CD4-positive, alpha-beta T cell (primary cell): ENCODE measurements at regions not wholly inside any gene's neighbourhood (a gene's known extent, or its start where the extent isn't known, plus 50 kb on each side); places are given as distances from the start of the nearest gene placed in this dataset.

Experiments used
- ATAC-seq: fragments of 200-7000 bp; cut with Tn5 transposase; one replicate; pipeline ENCODE4 v1.10.0; 2022; ENCODE audit warnings: mild to moderate bottlenecking; ENCODE audit not compliant: poor library complexity
- CTCF ChIA-PET: fragments of 350-600 bp; sonication (Branson Sonifier 250); formaldehyde crosslinking; loops from one replicate; lab custom pipeline; 2021; ENCODE audit warnings: antibody characterized with exemption, inconsistent platforms; lab: Charles Lee
- POLR2A ChIA-PET: fragments of 350-600 bp; sonication (Branson Sonifier 250); formaldehyde crosslinking; loops from one replicate; lab custom pipeline; 2021; ENCODE audit warnings: antibody characterized with exemption, inconsistent platforms; lab: Charles Lee
- DNase-seq, 14 experiments: peaks; one replicate each; pipeline ENCODE4 v3.0.0-alpha.2; 2013 to 2020; ENCODE audit warnings: mixed read lengths in 2 of 14
- H3K27ac ChIP-seq, 2 donors: one replicate each; pipeline versions ENCODE4 v1.5.1 to v1.7.0; 2013; ENCODE audit warnings: low read length in 2 of 2, low read depth in 1 of 2, mild to moderate bottlenecking in 1 of 2
- H3K27me3 ChIP-seq, 2 experiments: 1 replicate in 1 of 2; 2 replicates in 1 of 2; pipeline versions ENCODE4 v1.6.1 to v1.7.0; 2013; ENCODE audit warnings: low read length in 2 of 2, control low read depth in 1 of 2, mild to moderate bottlenecking in 1 of 2, moderate library complexity in 1 of 2; ENCODE audit not compliant: insufficient read depth in 2 of 2, control insufficient read depth in 1 of 2
- H3K36me3 ChIP-seq: one replicate; pipeline ENCODE4 v1.6.1; 2013; ENCODE audit warnings: low read length, control low read depth; ENCODE audit not compliant: insufficient read depth
- H3K4me1 ChIP-seq: one replicate; pipeline ENCODE4 v1.6.1; 2013; ENCODE audit warnings: low read length, control low read depth; ENCODE audit not compliant: insufficient read depth
- H3K4me3 ChIP-seq: one replicate; pipeline ENCODE4 v1.5.1; 2013; ENCODE audit warnings: mild to moderate bottlenecking, low read length, moderate library complexity
- H3K9me3 ChIP-seq, 2 experiments: 1 replicate in 1 of 2; 2 replicates in 1 of 2; pipeline versions ENCODE4 v1.6.1 to v1.7.0; 2013; ENCODE audit warnings: low read length in 2 of 2, mild to moderate bottlenecking in 2 of 2, control low read depth in 1 of 2, moderate library complexity in 1 of 2; ENCODE audit not compliant: control insufficient read depth in 1 of 2, insufficient read depth in 1 of 2
- H3K27ac Mint-ChIP-seq: one replicate; pipeline ENCODE4 v1.8.0; 2020; ENCODE audit warnings: mixed read lengths
- H3K27me3 Mint-ChIP-seq: one replicate; pipeline ENCODE4 v1.8.0; 2021; ENCODE audit warnings: mixed read lengths
- H3K36me3 Mint-ChIP-seq: one replicate; pipeline ENCODE4 v1.8.0; 2021; ENCODE audit warnings: low read depth, mixed read lengths
- H3K4me1 Mint-ChIP-seq: one replicate; pipeline ENCODE4 v1.8.0; 2021; ENCODE audit warnings: low read depth, mixed read lengths
- H3K4me3 Mint-ChIP-seq: one replicate; pipeline ENCODE4 v1.8.0; 2020; ENCODE audit warnings: mild to moderate bottlenecking, mixed read lengths
- H3K9me3 Mint-ChIP-seq: one replicate; pipeline ENCODE4 v1.8.0; 2020; ENCODE audit warnings: mixed read lengths
- intact Hi-C, 2 experiments: fragments of 100-400 bp; cut with DNase I in 1 of 2; cut with micrococcal nuclease in 1 of 2; formaldehyde crosslinking; loops; one replicate each; pipeline versions ENCODE4 v1.15.1 to v1.9.0; 2023 to 2025; cut with DNase I, micrococcal nuclease
- TF ChIP-seq, protein P1 (sequence below): fragments of 200-600 bp; IDR thresholded peaks from one replicate; pipeline ENCODE4 v1.8.0; 2022; ENCODE audit warnings: antibody characterized with exemption, mild to moderate bottlenecking

DNA sequence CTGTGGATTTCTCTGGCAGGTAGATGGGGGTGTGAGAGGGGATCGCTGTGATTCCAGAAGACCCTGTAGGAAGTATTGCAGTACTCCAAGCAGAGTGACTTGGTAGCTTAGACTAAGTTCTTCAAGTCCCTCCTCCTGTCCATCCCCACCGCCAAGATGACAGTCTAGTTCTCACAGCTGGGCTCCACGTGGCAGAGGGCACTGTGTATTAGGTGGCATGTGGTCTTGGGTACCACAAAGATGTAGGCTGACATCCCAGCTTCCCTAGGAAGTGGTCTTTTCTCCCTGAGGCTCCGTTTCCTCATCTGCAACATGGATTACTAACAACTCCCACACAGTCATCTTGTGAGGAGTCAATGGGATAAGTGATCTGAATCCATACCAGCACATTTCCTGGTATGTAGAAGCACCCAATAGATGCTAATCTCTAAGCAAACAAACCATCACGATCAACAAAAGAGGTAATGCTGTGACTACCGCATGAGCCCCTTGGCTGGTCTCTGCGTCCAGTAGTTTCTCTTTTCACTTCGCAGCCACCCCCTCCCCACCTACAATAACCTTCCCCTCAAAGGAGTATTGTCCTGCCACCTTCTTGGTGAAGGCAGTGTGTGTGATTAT lies 349.1 kb upstream of the EEF2KMT start:
- ChIA-PET POLR2A (no interaction called here), CTCF (no interaction called here)
- no peak for DNase-seq
- H3K27me3 ChIP-seq, result peaks cover 5 to 6% of the 10 kb centered on the region in 2 experiments
- H3K9me3 ChIP-seq, result peaks cover 0 to 17% of the 10 kb centered on the region in 2 experiments
- TF ChIP-seq, protein P1, sequence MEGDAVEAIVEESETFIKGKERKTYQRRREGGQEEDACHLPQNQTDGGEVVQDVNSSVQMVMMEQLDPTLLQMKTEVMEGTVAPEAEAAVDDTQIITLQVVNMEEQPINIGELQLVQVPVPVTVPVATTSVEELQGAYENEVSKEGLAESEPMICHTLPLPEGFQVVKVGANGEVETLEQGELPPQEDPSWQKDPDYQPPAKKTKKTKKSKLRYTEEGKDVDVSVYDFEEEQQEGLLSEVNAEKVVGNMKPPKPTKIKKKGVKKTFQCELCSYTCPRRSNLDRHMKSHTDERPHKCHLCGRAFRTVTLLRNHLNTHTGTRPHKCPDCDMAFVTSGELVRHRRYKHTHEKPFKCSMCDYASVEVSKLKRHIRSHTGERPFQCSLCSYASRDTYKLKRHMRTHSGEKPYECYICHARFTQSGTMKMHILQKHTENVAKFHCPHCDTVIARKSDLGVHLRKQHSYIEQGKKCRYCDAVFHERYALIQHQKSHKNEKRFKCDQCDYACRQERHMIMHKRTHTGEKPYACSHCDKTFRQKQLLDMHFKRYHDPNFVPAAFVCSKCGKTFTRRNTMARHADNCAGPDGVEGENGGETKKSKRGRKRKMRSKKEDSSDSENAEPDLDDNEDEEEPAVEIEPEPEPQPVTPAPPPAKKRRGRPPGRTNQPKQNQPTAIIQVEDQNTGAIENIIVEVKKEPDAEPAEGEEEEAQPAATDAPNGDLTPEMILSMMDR, result no peak
- H3K36me3 ChIP-seq, result no peaks in the 10 kb centered on the region
- H3K4me1 Mint-ChIP-seq, result no peaks in the 10 kb centered on the region
- no peak overlapping the region for H3K4me3 ChIP-seq
- H3K36me3 Mint-ChIP-seq, result no peaks in the 10 kb centered on the region
- H3K27me3 Mint-ChIP-seq, result peaks cover 10% of the 10 kb centered on the region
- H3K4me3 Mint-ChIP-seq, result no peak overlapping the region
- H3K9me3 Mint-ChIP-seq, result peaks cover 2% of the 10 kb centered on the region
- intact Hi-C loops, result no loop called here
- ATAC-seq, result no peak
- H3K4me1 ChIP-seq, result no peaks in the 10 kb centered on the region
- H3K27ac ChIP-seq, result no peak overlapping the region
- no peak overlapping the region for H3K27ac Mint-ChIP-seq

DNA sequence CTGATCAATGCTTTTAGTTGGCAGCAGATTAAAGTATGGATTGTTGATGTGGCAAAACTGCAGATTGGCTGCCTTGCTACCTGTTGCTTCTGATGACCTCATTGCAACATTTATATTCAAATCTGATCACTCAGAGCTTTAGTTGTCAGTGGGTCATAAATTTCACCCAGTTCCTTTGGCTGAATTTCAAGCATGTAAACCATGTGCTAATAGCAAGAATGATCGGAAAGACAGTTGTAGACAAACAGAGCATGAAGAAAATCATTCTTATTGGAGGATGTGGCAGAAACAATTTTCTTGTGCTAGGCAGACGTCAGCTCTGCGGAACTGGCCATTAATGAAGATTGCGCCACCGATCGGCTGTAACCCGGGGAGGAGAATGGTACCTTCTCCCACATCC lies 346.6 kb upstream of the EEF2KMT start:
- peaks cover 2% of the 10 kb centered on the region for H3K9me3 Mint-ChIP-seq
- CTCF ChIA-PET, result no interaction called here
- no peaks in the 10 kb centered on the region for H3K27me3 ChIP-seq
- no peak for DNase-seq
- H3K27ac Mint-ChIP-seq, result no peak overlapping the region
- TF ChIP-seq, protein P1, result no peak
- H3K27ac ChIP-seq, result no peak overlapping the region
- no peak for ATAC-seq
- no peak overlapping the region for H3K4me3 ChIP-seq
- peaks cover 10% of the 10 kb centered on the region for H3K27me3 Mint-ChIP-seq
- peaks cover 0 to 11% of the 10 kb centered on the region in 2 experiments for H3K9me3 ChIP-seq
- POLR2A ChIA-PET, result no interaction called here
- no peaks in the 10 kb centered on the region for H3K4me1 Mint-ChIP-seq
- no peak overlapping the region for H3K4me3 Mint-ChIP-seq
- no peaks in the 10 kb centered on the region for H3K36me3 Mint-ChIP-seq
- H3K36me3 ChIP-seq, result no peaks in the 10 kb centered on the region
- H3K4me1 ChIP-seq, result no peaks in the 10 kb centered on the region
- intact Hi-C loops, result no loop called here

DNA sequence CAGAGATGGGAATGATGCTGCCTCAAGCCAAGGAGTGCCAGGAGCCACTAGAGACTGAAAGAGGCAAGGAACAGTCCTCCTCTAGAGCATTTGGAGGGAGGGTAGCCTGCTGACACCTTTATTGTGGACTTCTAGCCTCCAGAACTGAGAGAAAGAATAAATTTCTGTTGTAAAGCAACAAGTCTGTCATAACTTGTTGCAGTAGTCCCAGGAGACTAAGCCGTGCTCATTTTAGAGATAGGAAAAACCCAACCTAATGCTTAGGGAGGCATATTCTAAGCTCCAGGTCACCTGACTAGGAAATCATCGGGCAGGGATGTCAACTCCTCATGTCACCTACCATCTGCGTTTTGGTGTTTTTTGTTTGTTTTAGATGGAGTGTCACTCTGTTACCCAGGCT lies 345.4 kb upstream of the EEF2KMT start:
- Histone ChIP-seq H3K4me1 (no peaks in the 10 kb centered on the region), H3K27ac (no peak overlapping the region), H3K9me3 (peaks cover 0 to 11% of the 10 kb centered on the region in 2 experiments), H3K4me3 (no peak overlapping the region), H3K27me3 (no peaks in the 10 kb centered on the region), H3K36me3 (no peaks in the 10 kb centered on the region)
- ATAC-seq (no peak), DNase-seq (no peak)
- POLR2A ChIA-PET, result no interaction called here
- intact Hi-C loops, result no loop called here
- Mint-ChIP-seq H3K4me1 (no peaks in the 10 kb centered on the region), H3K27me3 (peaks cover 6% of the 10 kb centered on the region), H3K27ac (no peak overlapping the region), H3K36me3 (no peaks in the 10 kb centered on the region), H3K9me3 (peaks cover 8% of the 10 kb centered on the region), H3K4me3 (no peak overlapping the region)
- CTCF ChIA-PET, result no interaction called here
- TF ChIP-seq, protein P1, result no peak
